GM23338 (cell line): ENCODE measurements at regions not wholly inside any gene's neighbourhood (a gene's known extent, or its start where the extent isn't known, plus 50 kb on each side); places are given as distances from the start of the nearest gene placed in this dataset.

ENCODE experiments used
- ATAC-seq: fragments of 200-7000 bp; cut with Tn5 transposase; 3 replicates; pipeline ENCODE4 v1.9.1; 2020
- DNase-seq: peaks from one replicate; pipeline ENCODE4 v3.0.0-alpha.2; 2015; ENCODE audit warnings: low spot score
- H2AFZ ChIP-seq: fragments of 200-600 bp; sonication (generic); 2 replicates; pipeline ENCODE4 v1.8.0; 2016; ENCODE audit warnings: antibody characterized with exemption, mild to moderate bottlenecking, moderate library complexity
- H3F3A ChIP-seq: fragments of 200-600 bp; sonication (generic); replicated peaks from 2 replicates; pipeline ENCODE4 v1.8.0; 2017; ENCODE audit warnings: antibody characterized with exemption, mixed run types, low read depth
- H3K27ac ChIP-seq: fragments of 200-600 bp; sonication (generic); 2 replicates; pipeline ENCODE4 v1.6.1; 2016; ENCODE audit warnings: low read depth
- H3K27me3 ChIP-seq: fragments of 200-600 bp; sonication (generic); 2 replicates; pipeline ENCODE4 v1.8.0; 2016; ENCODE audit warnings: mild to moderate bottlenecking, mixed run types, moderate library complexity; ENCODE audit not compliant: insufficient read depth
- H3K36me3 ChIP-seq: fragments of 200-600 bp; sonication (generic); 2 replicates; pipeline ENCODE4 v1.8.0; 2016; ENCODE audit warnings: mild to moderate bottlenecking; ENCODE audit not compliant: insufficient read depth
- H3K4me1 ChIP-seq: fragments of 200-600 bp; sonication (generic); 2 replicates; pipeline ENCODE4 v1.8.0; 2016; ENCODE audit warnings: mild to moderate bottlenecking, moderate library complexity; ENCODE audit not compliant: insufficient read depth
- H3K4me2 ChIP-seq: fragments of 200-600 bp; sonication (generic); 2 replicates; pipeline ENCODE4 v1.7.1; 2017; ENCODE audit warnings: mixed run types
- H3K4me3 ChIP-seq: fragments of 200-600 bp; sonication (generic); 2 replicates; pipeline ENCODE4 v1.6.1; 2016; ENCODE audit warnings: mixed run types
- H3K79me2 ChIP-seq: fragments of 200-600 bp; sonication (generic); replicated peaks from 2 replicates; pipeline ENCODE4 v1.8.0; 2017; ENCODE audit warnings: mild to moderate bottlenecking; ENCODE audit not compliant: insufficient read depth
- H3K9me2 ChIP-seq: fragments of 200-600 bp; sonication (generic); 2 replicates; pipeline ENCODE4 v1.8.0; 2017; ENCODE audit not compliant: insufficient read depth
- H4K20me1 ChIP-seq: fragments of 200-600 bp; sonication (generic); replicated peaks from 2 replicates; pipeline ENCODE4 v1.8.0; 2017; ENCODE audit warnings: mild to moderate bottlenecking; ENCODE audit not compliant: insufficient read depth
- H3K27ac Mint-ChIP-seq: 2 replicates; pipeline ENCODE4 v1.8.0; 2020; ENCODE audit warnings: inconsistent platforms, mild to moderate bottlenecking, moderate library complexity, mixed read lengths
- H3K27me3 Mint-ChIP-seq: 3 replicates; pipeline ENCODE4 v1.8.0; 2022; ENCODE audit warnings: low read depth, mild to moderate bottlenecking, moderate library complexity, mixed read lengths, inconsistent platforms; ENCODE audit not compliant: insufficient read depth, poor library complexity
- H3K36me3 Mint-ChIP-seq: 3 replicates; pipeline ENCODE4 v1.8.0; 2021; ENCODE audit warnings: low read depth, mild to moderate bottlenecking, inconsistent platforms, moderate library complexity, mixed read lengths
- H3K4me1 Mint-ChIP-seq: 3 replicates; pipeline ENCODE4 v1.8.0; 2020; ENCODE audit warnings: mild to moderate bottlenecking, inconsistent platforms, mixed read lengths
- H3K4me3 Mint-ChIP-seq: 3 replicates; pipeline ENCODE4 v1.8.0; 2021; ENCODE audit warnings: moderate library complexity, mild to moderate bottlenecking, inconsistent platforms, mixed read lengths
- H3K9me3 Mint-ChIP-seq: 3 replicates; pipeline ENCODE4 v1.8.0; 2020; ENCODE audit warnings: moderate library complexity, mild to moderate bottlenecking, inconsistent platforms, mixed read lengths
- CREB1 ChIP-seq: fragments of 250-450 bp; sonication (Bioruptor Pico); IDR thresholded peaks from 2 replicates; pipeline ENCODE4 v1.5.0; 2020; ENCODE audit warnings: low read depth, mild to moderate bottlenecking, moderate library complexity
- EZH2 ChIP-seq: fragments of 200-600 bp; sonication (generic); IDR thresholded peaks from one replicate; pipeline ENCODE4 v1.8.0; 2017; ENCODE audit warnings: antibody characterized with exemption, mild to moderate bottlenecking, low read depth; ENCODE audit not compliant: unreplicated experiment
- EZH2phosphoT487 ChIP-seq: fragments of 200-600 bp; sonication (generic); IDR thresholded peaks from one replicate; pipeline ENCODE4 v1.8.1; 2018; ENCODE audit warnings: antibody characterized with exemption; ENCODE audit not compliant: unreplicated experiment
- JUNB ChIP-seq: IDR thresholded peaks from one replicate; pipeline ENCODE4 v1.6.1; 2016; ENCODE audit warnings: antibody characterized with exemption; ENCODE audit not compliant: unreplicated experiment
- NANOG ChIP-seq: IDR thresholded peaks from 2 replicates; pipeline ENCODE4 v1.6.1; 2016; ENCODE audit warnings: antibody characterized with exemption, borderline replicate concordance
- POLR2AphosphoS5 ChIP-seq: IDR thresholded peaks from 2 replicates; pipeline ENCODE4 v1.6.1; 2016; ENCODE audit warnings: antibody characterized with exemption, low read depth
- STAT1 ChIP-seq: IDR thresholded peaks from one replicate; pipeline ENCODE4 v1.6.1; 2016; ENCODE audit warnings: antibody characterized with exemption; ENCODE audit not compliant: unreplicated experiment
- ZNF114 ChIP-seq: fragments of 250-450 bp; sonication (Bioruptor Pico); IDR thresholded peaks from 2 replicates; pipeline ENCODE4 v1.5.0; 2020; ENCODE audit warnings: mild to moderate bottlenecking, moderate library complexity
- ZNF331 ChIP-seq: fragments of 250-450 bp; sonication (Bioruptor Pico); IDR thresholded peaks from 2 replicates; pipeline ENCODE4 v1.5.0; 2020; ENCODE audit warnings: low read depth, mild to moderate bottlenecking, moderate library complexity
- TF ChIP-seq, protein P1 (sequence below): IDR thresholded peaks from one replicate; pipeline ENCODE4 v1.6.1; 2018; ENCODE audit warnings: antibody characterized with exemption; ENCODE audit not compliant: unreplicated experiment
- TF ChIP-seq, protein P2 (sequence below): IDR thresholded peaks from 2 replicates; pipeline ENCODE4 v1.6.1; 2016; ENCODE audit warnings: antibody characterized with exemption
- TF ChIP-seq, protein P3 (sequence below), 2 experiments: fragments of 200-600 bp in 1 of 2; sonication (generic) in 1 of 2; conservative IDR thresholded peaks; 2 replicates each; pipeline versions ENCODE4 v1.5.1 to v1.6.1; 2016 to 2017; ENCODE audit warnings: antibody characterized with exemption in 2 of 2, low read depth in 2 of 2, mild to moderate bottlenecking in 2 of 2, moderate library complexity in 1 of 2
- TF ChIP-seq, protein P4 (sequence below): fragments of 250-450 bp; sonication (Bioruptor Pico); IDR thresholded peaks from 2 replicates; pipeline ENCODE4 v1.5.0; 2020; ENCODE audit warnings: mild to moderate bottlenecking, moderate library complexity

DNA sequence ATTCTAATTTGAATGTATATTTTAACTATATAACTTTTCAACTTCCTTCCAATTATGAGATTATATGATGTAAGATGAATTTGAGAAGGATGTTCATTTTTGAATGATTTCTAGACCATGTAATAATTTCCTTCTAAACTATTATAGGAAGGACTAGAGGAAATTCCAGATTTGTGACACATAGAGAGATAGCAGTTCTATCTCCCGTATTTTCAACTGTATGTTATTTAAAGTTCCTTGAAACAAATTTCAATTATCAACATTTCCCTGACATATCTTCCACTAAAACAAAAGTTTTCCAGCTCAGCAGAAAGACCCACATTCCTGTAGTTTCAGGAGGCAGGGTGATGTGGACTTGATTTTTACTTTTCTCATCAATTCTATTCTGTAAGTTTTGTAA is 396.7 kb upstream of the C1orf87 start:
- H3K27ac Mint-ChIP-seq, result no peak overlapping the region
- ATAC-seq (no peak), DNase-seq (no peak)
- TF ChIP-seq JUNB (no peak), CREB1 (CRISPR knock-in tag) (no peak), POLR2AphosphoS5 (no peak), STAT1 (no peak), ZNF331 (CRISPR knock-in tag) (no peak), EZH2phosphoT487 (no peak), ZNF114 (CRISPR knock-in tag) (no peak), NANOG (no peak), EZH2 (no peak)
- TF ChIP-seq, protein P1, sequence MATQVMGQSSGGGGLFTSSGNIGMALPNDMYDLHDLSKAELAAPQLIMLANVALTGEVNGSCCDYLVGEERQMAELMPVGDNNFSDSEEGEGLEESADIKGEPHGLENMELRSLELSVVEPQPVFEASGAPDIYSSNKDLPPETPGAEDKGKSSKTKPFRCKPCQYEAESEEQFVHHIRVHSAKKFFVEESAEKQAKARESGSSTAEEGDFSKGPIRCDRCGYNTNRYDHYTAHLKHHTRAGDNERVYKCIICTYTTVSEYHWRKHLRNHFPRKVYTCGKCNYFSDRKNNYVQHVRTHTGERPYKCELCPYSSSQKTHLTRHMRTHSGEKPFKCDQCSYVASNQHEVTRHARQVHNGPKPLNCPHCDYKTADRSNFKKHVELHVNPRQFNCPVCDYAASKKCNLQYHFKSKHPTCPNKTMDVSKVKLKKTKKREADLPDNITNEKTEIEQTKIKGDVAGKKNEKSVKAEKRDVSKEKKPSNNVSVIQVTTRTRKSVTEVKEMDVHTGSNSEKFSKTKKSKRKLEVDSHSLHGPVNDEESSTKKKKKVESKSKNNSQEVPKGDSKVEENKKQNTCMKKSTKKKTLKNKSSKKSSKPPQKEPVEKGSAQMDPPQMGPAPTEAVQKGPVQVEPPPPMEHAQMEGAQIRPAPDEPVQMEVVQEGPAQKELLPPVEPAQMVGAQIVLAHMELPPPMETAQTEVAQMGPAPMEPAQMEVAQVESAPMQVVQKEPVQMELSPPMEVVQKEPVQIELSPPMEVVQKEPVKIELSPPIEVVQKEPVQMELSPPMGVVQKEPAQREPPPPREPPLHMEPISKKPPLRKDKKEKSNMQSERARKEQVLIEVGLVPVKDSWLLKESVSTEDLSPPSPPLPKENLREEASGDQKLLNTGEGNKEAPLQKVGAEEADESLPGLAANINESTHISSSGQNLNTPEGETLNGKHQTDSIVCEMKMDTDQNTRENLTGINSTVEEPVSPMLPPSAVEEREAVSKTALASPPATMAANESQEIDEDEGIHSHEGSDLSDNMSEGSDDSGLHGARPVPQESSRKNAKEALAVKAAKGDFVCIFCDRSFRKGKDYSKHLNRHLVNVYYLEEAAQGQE, result no peak
- TF ChIP-seq, protein P2, sequence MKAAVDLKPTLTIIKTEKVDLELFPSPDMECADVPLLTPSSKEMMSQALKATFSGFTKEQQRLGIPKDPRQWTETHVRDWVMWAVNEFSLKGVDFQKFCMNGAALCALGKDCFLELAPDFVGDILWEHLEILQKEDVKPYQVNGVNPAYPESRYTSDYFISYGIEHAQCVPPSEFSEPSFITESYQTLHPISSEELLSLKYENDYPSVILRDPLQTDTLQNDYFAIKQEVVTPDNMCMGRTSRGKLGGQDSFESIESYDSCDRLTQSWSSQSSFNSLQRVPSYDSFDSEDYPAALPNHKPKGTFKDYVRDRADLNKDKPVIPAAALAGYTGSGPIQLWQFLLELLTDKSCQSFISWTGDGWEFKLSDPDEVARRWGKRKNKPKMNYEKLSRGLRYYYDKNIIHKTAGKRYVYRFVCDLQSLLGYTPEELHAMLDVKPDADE, result no peak
- TF ChIP-seq, protein P3, sequence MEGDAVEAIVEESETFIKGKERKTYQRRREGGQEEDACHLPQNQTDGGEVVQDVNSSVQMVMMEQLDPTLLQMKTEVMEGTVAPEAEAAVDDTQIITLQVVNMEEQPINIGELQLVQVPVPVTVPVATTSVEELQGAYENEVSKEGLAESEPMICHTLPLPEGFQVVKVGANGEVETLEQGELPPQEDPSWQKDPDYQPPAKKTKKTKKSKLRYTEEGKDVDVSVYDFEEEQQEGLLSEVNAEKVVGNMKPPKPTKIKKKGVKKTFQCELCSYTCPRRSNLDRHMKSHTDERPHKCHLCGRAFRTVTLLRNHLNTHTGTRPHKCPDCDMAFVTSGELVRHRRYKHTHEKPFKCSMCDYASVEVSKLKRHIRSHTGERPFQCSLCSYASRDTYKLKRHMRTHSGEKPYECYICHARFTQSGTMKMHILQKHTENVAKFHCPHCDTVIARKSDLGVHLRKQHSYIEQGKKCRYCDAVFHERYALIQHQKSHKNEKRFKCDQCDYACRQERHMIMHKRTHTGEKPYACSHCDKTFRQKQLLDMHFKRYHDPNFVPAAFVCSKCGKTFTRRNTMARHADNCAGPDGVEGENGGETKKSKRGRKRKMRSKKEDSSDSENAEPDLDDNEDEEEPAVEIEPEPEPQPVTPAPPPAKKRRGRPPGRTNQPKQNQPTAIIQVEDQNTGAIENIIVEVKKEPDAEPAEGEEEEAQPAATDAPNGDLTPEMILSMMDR (conservative IDR thresholded peaks at IDR 0.05; ENCODE audit: low read depth in 2 of 2), result no peak
- TF ChIP-seq, protein P4, sequence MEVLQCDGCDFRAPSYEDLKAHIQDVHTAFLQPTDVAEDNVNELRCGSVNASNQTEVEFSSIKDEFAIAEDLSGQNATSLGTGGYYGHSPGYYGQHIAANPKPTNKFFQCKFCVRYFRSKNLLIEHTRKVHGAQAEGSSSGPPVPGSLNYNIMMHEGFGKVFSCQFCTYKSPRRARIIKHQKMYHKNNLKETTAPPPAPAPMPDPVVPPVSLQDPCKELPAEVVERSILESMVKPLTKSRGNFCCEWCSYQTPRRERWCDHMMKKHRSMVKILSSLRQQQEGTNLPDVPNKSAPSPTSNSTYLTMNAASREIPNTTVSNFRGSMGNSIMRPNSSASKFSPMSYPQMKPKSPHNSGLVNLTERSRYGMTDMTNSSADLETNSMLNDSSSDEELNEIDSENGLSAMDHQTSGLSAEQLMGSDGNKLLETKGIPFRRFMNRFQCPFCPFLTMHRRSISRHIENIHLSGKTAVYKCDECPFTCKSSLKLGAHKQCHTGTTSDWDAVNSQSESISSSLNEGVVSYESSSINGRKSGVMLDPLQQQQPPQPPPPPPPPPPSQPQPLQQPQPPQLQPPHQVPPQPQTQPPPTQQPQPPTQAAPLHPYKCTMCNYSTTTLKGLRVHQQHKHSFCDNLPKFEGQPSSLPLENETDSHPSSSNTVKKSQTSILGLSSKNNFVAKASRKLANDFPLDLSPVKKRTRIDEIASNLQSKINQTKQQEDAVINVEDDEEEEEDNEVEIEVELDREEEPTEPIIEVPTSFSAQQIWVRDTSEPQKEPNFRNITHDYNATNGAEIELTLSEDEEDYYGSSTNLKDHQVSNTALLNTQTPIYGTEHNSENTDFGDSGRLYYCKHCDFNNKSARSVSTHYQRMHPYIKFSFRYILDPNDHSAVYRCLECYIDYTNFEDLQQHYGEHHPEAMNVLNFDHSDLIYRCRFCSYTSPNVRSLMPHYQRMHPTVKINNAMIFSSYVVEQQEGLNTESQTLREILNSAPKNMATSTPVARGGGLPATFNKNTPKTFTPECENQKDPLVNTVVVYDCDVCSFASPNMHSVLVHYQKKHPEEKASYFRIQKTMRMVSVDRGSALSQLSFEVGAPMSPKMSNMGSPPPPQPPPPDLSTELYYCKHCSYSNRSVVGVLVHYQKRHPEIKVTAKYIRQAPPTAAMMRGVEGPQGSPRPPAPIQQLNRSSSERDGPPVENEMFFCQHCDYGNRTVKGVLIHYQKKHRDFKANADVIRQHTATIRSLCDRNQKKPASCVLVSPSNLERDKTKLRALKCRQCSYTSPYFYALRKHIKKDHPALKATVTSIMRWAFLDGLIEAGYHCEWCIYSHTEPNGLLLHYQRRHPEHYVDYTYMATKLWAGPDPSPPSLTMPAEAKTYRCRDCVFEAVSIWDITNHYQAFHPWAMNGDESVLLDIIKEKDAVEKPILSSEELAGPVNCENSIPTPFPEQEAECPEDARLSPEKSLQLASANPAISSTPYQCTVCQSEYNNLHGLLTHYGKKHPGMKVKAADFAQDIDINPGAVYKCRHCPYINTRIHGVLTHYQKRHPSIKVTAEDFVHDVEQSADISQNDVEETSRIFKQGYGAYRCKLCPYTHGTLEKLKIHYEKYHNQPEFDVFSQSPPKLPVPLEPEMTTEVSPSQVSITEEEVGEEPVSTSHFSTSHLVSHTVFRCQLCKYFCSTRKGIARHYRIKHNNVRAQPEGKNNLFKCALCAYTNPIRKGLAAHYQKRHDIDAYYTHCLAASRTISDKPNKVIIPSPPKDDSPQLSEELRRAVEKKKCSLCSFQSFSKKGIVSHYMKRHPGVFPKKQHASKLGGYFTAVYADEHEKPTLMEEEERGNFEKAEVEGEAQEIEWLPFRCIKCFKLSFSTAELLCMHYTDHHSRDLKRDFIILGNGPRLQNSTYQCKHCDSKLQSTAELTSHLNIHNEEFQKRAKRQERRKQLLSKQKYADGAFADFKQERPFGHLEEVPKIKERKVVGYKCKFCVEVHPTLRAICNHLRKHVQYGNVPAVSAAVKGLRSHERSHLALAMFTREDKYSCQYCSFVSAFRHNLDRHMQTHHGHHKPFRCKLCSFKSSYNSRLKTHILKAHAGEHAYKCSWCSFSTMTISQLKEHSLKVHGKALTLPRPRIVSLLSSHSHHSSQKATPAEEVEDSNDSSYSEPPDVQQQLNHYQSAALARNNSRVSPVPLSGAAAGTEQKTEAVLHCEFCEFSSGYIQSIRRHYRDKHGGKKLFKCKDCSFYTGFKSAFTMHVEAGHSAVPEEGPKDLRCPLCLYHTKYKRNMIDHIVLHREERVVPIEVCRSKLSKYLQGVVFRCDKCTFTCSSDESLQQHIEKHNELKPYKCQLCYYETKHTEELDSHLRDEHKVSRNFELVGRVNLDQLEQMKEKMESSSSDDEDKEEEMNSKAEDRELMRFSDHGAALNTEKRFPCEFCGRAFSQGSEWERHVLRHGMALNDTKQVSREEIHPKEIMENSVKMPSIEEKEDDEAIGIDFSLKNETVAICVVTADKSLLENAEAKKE (CRISPR knock-in tag), result no peak
- H3K4me1 Mint-ChIP-seq, result peaks cover 6% of the 10 kb centered on the region; the same call in 2 of the 3 replicates
- H3K36me3 Mint-ChIP-seq, result no peaks in the 10 kb centered on the region
- Histone ChIP-seq H2AFZ (no peak overlapping the region), H3K9me2 (no peaks in the 10 kb centered on the region; the same call in 1 of the 2 replicates), H3K27ac (no peak overlapping the region), H3K4me3 (no peak overlapping the region), H3K79me2 (no peaks in the 10 kb centered on the region), H4K20me1 (no peaks in the 10 kb centered on the region), H3K27me3 (no peaks in the 10 kb centered on the region), H3K4me2 (no peak overlapping the region), H3K36me3 (no peaks in the 10 kb centered on the region; the same call in 1 of the 2 replicates), H3F3A (no peaks in the 10 kb centered on the region), H3K4me1 (no peaks in the 10 kb centered on the region; the same call in 1 of the 2 replicates)
- no peaks in the 10 kb centered on the region for H3K27me3 Mint-ChIP-seq
- no peaks in the 10 kb centered on the region; the same call in 2 of the 3 replicates for H3K9me3 Mint-ChIP-seq
- H3K4me3 Mint-ChIP-seq, result no peak overlapping the region
